Mesothelial cell of epicardium (in vitro differentiated cells): ENCODE measurements at regions not wholly inside any gene's neighbourhood (a gene's known extent, or its start where the extent isn't known, plus 50 kb on each side); places are given as distances from the start of the nearest gene placed in this dataset.

ENCODE experiments used
- DNase-seq, 2 experiments: peaks; one replicate each; pipeline ENCODE4 v3.0.0; 2021; ENCODE audit warnings: low spot score in 2 of 2; ENCODE audit not compliant: unreplicated experiment in 2 of 2
- H3K27ac Mint-ChIP-seq: 2 replicates; pipeline ENCODE4 v1.8.0; 2021; ENCODE audit warnings: mixed read lengths
- H3K27me3 Mint-ChIP-seq: 2 replicates; pipeline ENCODE4 v1.8.0; 2021; ENCODE audit warnings: low read depth, mixed read lengths
- H3K36me3 Mint-ChIP-seq: 2 replicates; pipeline ENCODE4 v1.8.0; 2021; ENCODE audit warnings: mixed read lengths
- H3K4me1 Mint-ChIP-seq: 2 replicates; pipeline ENCODE4 v1.8.0; 2021; ENCODE audit warnings: mixed read lengths
- H3K4me3 Mint-ChIP-seq: 2 replicates; pipeline ENCODE4 v1.8.0; 2021; ENCODE audit warnings: mild to moderate bottlenecking, moderate library complexity, mixed read lengths
- H3K9me3 Mint-ChIP-seq: 2 replicates; pipeline ENCODE4 v1.8.0; 2021; ENCODE audit warnings: mixed read lengths
- CTCF ChIP-seq: fragments of 200-600 bp; sonication (generic); IDR thresholded peaks from one replicate; pipeline ENCODE4 v1.5.0; 2021; ENCODE audit warnings: antibody characterized with exemption; ENCODE audit not compliant: unreplicated experiment

DNA sequence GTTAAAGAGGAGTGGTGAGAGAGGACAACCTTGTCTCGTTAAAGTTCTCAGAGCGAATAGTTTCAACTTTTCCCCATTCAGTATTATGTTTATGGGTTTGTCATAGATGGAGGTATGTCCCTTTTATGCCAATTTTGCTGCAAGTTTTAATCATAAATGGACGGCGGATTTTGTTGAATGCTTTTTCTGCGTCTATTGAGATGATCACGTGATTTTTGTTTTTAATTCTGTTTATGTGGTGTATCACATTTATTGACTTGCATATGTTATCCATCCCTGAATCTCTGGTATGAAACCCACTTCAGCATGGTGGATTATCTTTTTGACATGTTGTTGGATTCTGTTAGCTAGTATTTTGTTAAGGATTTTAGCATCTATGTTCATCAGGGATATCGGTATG, 1123.8 kb upstream of the KLHL29 start:
- H3K36me3 Mint-ChIP-seq = no peaks in the 10 kb centered on the region
- peaks cover 28% of the 10 kb centered on the region for H3K9me3 Mint-ChIP-seq
- H3K27ac Mint-ChIP-seq = no peak overlapping the region
- H3K4me1 Mint-ChIP-seq = no peaks in the 10 kb centered on the region
- DNase-seq = no peak
- no peak overlapping the region for H3K4me3 Mint-ChIP-seq
- no peak for TF ChIP-seq CTCF
- H3K27me3 Mint-ChIP-seq = peaks cover 2% of the 10 kb centered on the region

GRCh38 chr2:22270341-22270740, 1114.6 kb upstream of the KLHL29 start:
- Mint-ChIP-seq H3K27me3 (no peaks in the 10 kb centered on the region), H3K4me1 (no peaks in the 10 kb centered on the region), H3K27ac (no peak overlapping the region)

DNA sequence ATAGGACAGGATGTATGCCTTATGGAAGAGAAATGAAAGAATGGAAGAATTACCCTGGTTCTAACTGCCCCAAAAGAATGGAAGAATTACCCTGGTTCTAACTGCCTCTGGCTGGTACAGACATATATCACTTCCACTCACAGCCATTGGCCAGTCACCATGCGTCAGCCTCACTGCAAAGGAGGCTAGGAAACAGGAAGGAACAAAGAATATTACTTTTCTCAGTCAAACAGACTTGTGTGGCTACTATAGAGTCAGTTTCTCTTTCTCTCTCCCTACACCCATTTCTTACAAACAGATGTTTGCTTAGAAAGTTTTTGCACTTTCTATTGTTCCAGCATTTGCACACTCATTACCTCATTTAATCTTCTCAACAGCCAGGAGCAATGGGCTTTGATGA, 1111.1 kb upstream of the KLHL29 start:
- Mint-ChIP-seq H3K4me1 (no peaks in the 10 kb centered on the region), H3K9me3 (peaks cover 15% of the 10 kb centered on the region), H3K27me3 (no peaks in the 10 kb centered on the region), H3K36me3 (no peaks in the 10 kb centered on the region), H3K27ac (no peak overlapping the region), H3K4me3 (no peak overlapping the region)
- DNase-seq = no peak
- TF ChIP-seq CTCF = no peak

More at GRCh38 chr2:22270341-22270740, 1114.6 kb upstream of the KLHL29 start:
- H3K4me3 Mint-ChIP-seq = no peak overlapping the region
- H3K9me3 Mint-ChIP-seq = peaks cover 15% of the 10 kb centered on the region
- no peaks in the 10 kb centered on the region for H3K36me3 Mint-ChIP-seq
- no peak for DNase-seq
- no peak for TF ChIP-seq CTCF

- H3K9me3 Mint-ChIP-seq = peaks cover 9% of the 10 kb centered on the region
- no peak overlapping the region for H3K4me3 Mint-ChIP-seq
- H3K27me3 Mint-ChIP-seq = no peaks in the 10 kb centered on the region
- no peaks in the 10 kb centered on the region for H3K36me3 Mint-ChIP-seq
- H3K27ac Mint-ChIP-seq = no peak overlapping the region
- no peak for TF ChIP-seq CTCF
- DNase-seq = no peak
- H3K4me1 Mint-ChIP-seq = peaks cover 1% of the 10 kb centered on the region
Measured at GRCh38 chr2:22274661-22275060, 1110.3 kb upstream of the KLHL29 start.

- no peaks in the 10 kb centered on the region for H3K9me3 Mint-ChIP-seq
- no peak for TF ChIP-seq CTCF
- DNase-seq = no peak
- H3K4me3 Mint-ChIP-seq = no peak overlapping the region
- no peaks in the 10 kb centered on the region for H3K27me3 Mint-ChIP-seq
- no peaks in the 10 kb centered on the region for H3K36me3 Mint-ChIP-seq
- H3K27ac Mint-ChIP-seq = no peak overlapping the region
- peaks cover 18% of the 10 kb centered on the region for H3K4me1 Mint-ChIP-seq
Measured at GRCh38 chr2:22276696-22277095, 1108.3 kb upstream of the KLHL29 start.

GRCh38 chr2:22279541-22279940, 1105.4 kb upstream of the KLHL29 start:
- no peak for TF ChIP-seq CTCF
- H3K27me3 Mint-ChIP-seq = no peaks in the 10 kb centered on the region
- DNase-seq = no peak
- H3K36me3 Mint-ChIP-seq = no peaks in the 10 kb centered on the region
- H3K27ac Mint-ChIP-seq = no peak overlapping the region
- no peaks in the 10 kb centered on the region for H3K9me3 Mint-ChIP-seq
- no peak overlapping the region for H3K4me3 Mint-ChIP-seq
- peaks cover 25% of the 10 kb centered on the region for H3K4me1 Mint-ChIP-seq
